Transverse colon (tissue), 4 donors: ENCODE measurements at regions not wholly inside any gene's neighbourhood (a gene's known extent, or its start where the extent isn't known, plus 50 kb on each side); places are given as distances from the start of the nearest gene placed in this dataset.

ENCODE experiments used
- DNase-seq: peaks from one replicate; pipeline ENCODE4 v3.0.0-alpha.2; 2019
- H3K27ac ChIP-seq, 4 donors: fragments of 200-600 bp; sonication (generic); 2 replicates each; pipeline ENCODE4 v1.5.1; 2016 to 2018; ENCODE audit warnings: inconsistent platforms in 4 of 4
- H3K27me3 ChIP-seq: fragments of 200-600 bp; sonication (generic); 2 replicates; pipeline ENCODE4 v1.5.1; 2017; ENCODE audit warnings: inconsistent platforms
- H3K36me3 ChIP-seq, 4 donors: fragments of 200-600 bp; sonication (generic); 2 replicates each; pipeline ENCODE4 v1.5.1; 2017 to 2019; ENCODE audit warnings: inconsistent platforms in 4 of 4
- H3K4me1 ChIP-seq, 4 donors: fragments of 200-600 bp; sonication (generic); 2 replicates each; pipeline ENCODE4 v1.5.1; 2017 to 2020; ENCODE audit warnings: inconsistent platforms in 4 of 4
- H3K4me3 ChIP-seq, 4 donors: fragments of 200-600 bp; sonication (generic); 1 replicate in 1 of 4; 2 replicates in 3 of 4; pipeline versions ENCODE4 v1.5.1 to v1.6.1; 2017 to 2019; ENCODE audit warnings: inconsistent platforms in 4 of 4
- H3K9me3 ChIP-seq, 2 donors: fragments of 200-600 bp; sonication (generic); 2 replicates each; pipeline ENCODE4 v1.5.1; 2017 to 2019; ENCODE audit warnings: inconsistent platforms in 2 of 2
- EP300 ChIP-seq: sonication (generic); formaldehyde crosslinking; IDR thresholded peaks from one replicate; pipeline ENCODE4 v1.6.1; 2017; ENCODE audit warnings: antibody characterized with exemption, low read depth
- POLR2A ChIP-seq: fragments of 450-650 bp; IDR thresholded peaks from one replicate; pipeline ENCODE4 v1.6.1; 2016; ENCODE audit warnings: antibody characterized with exemption, mild to moderate bottlenecking, moderate library complexity
- POLR2AphosphoS5 ChIP-seq, 3 donors: sonication (generic); formaldehyde crosslinking; IDR thresholded peaks; one replicate each; pipeline ENCODE4 v1.6.1; 2016; ENCODE audit warnings: antibody characterized with exemption in 3 of 3
- WGBS, 2 donors: methylation state at CpG; one replicate each; pipeline ENCODE4 v1.1.5; 2018; ENCODE audit warnings: low coverage in 1 of 2; 5-methylcytosine and 5-hydroxymethylcytosine counted together
- in situ Hi-C, 4 donors: fragments of 200-750 bp; cut with MboI; loops; one replicate each; pipeline versions ENCODE4 v1.15.0 to v1.15.1; 2017; ENCODE audit warnings: low sequenced_read_pairs in 3 of 4, low pct_ligation_motif_present in 1 of 4, low pct_unique_long_range_greater_than_20kb in 1 of 4
- intact Hi-C: fragments of 100-400 bp; cut with DNase I; formaldehyde crosslinking; loops from one replicate; pipeline ENCODE4 v1.15.1; 2023; ENCODE audit warnings: low total_unique reads
- TF ChIP-seq, protein P1 (sequence below), 5 experiments: fragments of 200-600 bp in 3 of 5; fragments of 450-650 bp in 2 of 5; sonication (generic) in 3 of 5; IDR thresholded peaks; 1 replicate in 2 of 5; 2 replicates in 3 of 5; pipeline ENCODE4 v1.5.1; 2016 to 2017; ENCODE audit warnings: antibody characterized with exemption in 5 of 5, inconsistent platforms in 3 of 5, mild to moderate bottlenecking in 2 of 5, moderate library complexity in 1 of 5

DNA sequence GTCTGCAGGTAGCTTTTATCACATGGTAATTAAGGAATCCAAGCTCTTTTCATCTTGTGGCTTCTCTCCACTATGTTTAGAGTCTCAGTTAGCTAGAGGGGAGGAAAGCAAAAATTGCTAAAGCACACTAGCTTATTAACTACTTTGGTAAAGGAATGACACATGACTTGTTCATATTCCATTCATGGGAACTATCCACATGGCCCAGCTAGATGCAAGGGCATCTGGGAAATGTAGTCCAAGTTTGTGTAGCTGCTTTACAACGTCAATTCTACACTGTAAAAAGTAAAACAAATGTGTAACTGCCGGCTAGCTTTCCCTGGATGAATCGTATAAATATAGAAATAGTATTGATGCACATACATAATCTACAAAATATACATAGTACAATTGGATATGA, 244.5 kb upstream of the LRFN5 start:
- 33 to 64% methylated on average over 3 of the region's 3 CpGs for WGBS, 2 donors
- in situ Hi-C loops: no loop called here
- H3K4me3 ChIP-seq: no peak overlapping the region
- H3K4me1 ChIP-seq: no peaks in the 10 kb centered on the region
- DNase-seq: no peak
- peaks cover 0 to 4% of the 10 kb centered on the region in 2 donors for H3K9me3 ChIP-seq
- no peak for TF ChIP-seq POLR2A
- no peak for TF ChIP-seq POLR2AphosphoS5 (IDR thresholded peaks at IDR 0.05)
- intact Hi-C loops: no loop called here
- H3K36me3 ChIP-seq: no peaks in the 10 kb centered on the region
- H3K27me3 ChIP-seq: no peaks in the 10 kb centered on the region
- H3K27ac ChIP-seq: no peak overlapping the region

DNA sequence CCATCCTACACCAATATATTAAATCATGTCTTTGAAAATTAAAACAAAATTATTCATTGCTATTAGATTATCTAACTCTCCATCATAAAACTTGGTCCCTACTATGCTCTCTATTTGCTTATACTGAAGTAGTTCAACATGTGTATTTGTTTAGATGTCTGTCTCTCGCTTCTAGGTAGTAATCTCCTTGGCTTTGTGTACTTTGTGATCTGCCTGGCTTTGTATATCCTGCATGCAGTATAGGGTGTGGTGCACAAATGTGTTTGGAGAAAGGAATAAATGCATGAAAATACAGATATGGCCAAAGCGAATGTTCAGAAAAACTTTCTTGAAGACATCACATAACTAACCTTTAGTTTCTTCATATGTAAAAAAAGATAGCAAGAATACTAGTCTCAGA, 246.6 kb upstream of the LRFN5 start:
- in situ Hi-C loops (no loop called here), intact Hi-C loops (no loop called here)
- no peak for DNase-seq
- WGBS, 2 donors: 50 to 78% methylated on average over 2 of the region's 2 CpGs
- H3K27me3 ChIP-seq: no peaks in the 10 kb centered on the region
- H3K4me1 ChIP-seq: no peaks in the 10 kb centered on the region
- TF ChIP-seq POLR2A (no peak), EP300 (no peak), POLR2AphosphoS5 (IDR thresholded peaks at IDR 0.05) (no peak)
- TF ChIP-seq, protein P1, sequence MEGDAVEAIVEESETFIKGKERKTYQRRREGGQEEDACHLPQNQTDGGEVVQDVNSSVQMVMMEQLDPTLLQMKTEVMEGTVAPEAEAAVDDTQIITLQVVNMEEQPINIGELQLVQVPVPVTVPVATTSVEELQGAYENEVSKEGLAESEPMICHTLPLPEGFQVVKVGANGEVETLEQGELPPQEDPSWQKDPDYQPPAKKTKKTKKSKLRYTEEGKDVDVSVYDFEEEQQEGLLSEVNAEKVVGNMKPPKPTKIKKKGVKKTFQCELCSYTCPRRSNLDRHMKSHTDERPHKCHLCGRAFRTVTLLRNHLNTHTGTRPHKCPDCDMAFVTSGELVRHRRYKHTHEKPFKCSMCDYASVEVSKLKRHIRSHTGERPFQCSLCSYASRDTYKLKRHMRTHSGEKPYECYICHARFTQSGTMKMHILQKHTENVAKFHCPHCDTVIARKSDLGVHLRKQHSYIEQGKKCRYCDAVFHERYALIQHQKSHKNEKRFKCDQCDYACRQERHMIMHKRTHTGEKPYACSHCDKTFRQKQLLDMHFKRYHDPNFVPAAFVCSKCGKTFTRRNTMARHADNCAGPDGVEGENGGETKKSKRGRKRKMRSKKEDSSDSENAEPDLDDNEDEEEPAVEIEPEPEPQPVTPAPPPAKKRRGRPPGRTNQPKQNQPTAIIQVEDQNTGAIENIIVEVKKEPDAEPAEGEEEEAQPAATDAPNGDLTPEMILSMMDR (IDR thresholded peaks at IDR 0.05): no peak
- no peaks in the 10 kb centered on the region for H3K36me3 ChIP-seq
- peaks cover 0 to 4% of the 10 kb centered on the region in 2 donors for H3K9me3 ChIP-seq
- no peak overlapping the region for H3K27ac ChIP-seq
- no peak overlapping the region for H3K4me3 ChIP-seq

DNA sequence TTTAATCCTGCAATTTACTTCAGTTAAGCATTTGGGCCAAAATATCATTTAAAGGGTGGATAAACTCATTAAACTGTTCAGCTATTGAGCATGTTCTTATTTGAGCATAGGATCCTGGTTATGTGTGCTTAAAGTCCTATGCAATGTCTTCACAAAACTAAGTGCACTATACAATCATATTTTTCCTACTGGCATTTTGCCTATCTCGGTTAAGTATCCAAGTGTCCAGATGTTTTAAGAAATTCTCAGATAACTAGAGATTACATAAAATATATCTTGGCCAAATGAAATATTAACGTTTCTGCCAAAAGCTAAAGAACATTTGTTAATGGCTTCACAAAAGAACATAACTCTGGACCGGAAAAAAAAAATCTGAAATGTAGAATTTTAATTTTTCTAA, 250.8 kb upstream of the LRFN5 start:
- intact Hi-C loops: no loop called here
- Histone ChIP-seq H3K4me3 (no peak overlapping the region), H3K4me1 (no peaks in the 10 kb centered on the region), H3K27ac (no peak overlapping the region), H3K36me3 (no peaks in the 10 kb centered on the region), H3K9me3 (no peaks in the 10 kb centered on the region), H3K27me3 (no peaks in the 10 kb centered on the region)
- 54 to 65% methylated on average over 3 of the region's 3 CpGs for WGBS, 2 donors
- DNase-seq: no peak
- in situ Hi-C loops: no loop called here
- no peak for TF ChIP-seq POLR2A

DNA sequence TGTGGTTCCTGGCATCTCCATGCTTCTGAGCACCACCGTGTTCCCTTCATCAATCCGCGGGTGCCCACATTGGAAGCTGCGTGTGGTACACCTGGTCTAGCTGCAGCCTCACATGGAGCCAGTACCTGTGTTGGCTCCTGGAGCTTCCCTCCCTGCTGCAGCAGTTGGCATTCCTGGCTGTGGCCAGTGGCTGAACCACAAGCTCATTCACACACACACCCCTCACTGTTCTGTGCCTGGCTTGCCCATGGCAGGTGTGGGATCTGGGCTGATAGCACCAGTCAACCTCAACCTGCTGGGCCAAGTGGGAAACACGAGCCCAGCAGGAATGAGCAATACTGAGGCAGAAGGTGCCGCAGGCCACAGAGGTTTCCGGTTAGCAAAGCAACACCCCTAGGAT, 256.2 kb upstream of the LRFN5 start:
- H3K27ac ChIP-seq: no peak overlapping the region
- no peaks in the 10 kb centered on the region for H3K36me3 ChIP-seq
- TF ChIP-seq, protein P1 (IDR thresholded peaks at IDR 0.05): no peak
- TF ChIP-seq EP300: no peak
- no peak for TF ChIP-seq POLR2AphosphoS5 (IDR thresholded peaks at IDR 0.05)
- TF ChIP-seq POLR2A: no peak
- no peak for DNase-seq
- no peaks in the 10 kb centered on the region for H3K9me3 ChIP-seq
- in situ Hi-C loops: no loop called here
- H3K4me3 ChIP-seq: no peak overlapping the region
- intact Hi-C loops: no loop called here
- no peaks in the 10 kb centered on the region for H3K4me1 ChIP-seq
- 83% methylated on average over 7 of the region's 7 CpGs; no CpG with 5 or more reads in 1 of the 2 donors for WGBS, 2 donors
- no peaks in the 10 kb centered on the region for H3K27me3 ChIP-seq

DNA sequence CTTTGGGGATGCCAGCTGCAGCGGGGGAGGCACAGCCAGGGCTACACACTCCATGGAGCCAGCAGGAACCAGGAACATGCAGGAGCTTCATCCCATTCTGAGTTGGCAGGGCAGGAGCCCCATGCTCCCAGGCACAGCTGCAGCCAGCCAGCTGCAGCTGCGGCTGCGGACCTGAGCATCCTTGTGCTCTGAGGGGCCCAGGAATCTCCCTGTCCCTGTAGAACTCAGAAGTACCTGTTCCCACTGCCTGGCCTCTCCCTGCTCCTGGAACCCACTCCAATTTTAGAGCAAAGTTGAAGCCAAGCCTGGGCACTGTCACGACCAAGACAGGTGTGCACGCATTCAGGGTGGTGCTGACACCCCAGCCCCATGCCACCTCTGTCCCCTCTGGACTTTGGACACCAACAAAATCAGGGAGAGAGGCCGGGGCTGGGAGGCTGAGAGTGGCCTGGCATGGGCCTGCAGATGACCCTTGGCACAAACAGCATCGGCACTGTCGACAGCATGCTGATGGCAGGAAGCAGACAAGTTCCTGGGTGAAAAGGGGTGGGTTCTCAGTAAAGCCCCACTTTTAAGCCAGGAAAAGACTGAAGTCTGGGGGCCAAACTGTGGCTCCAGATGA, 257.3 kb upstream of the LRFN5 start:
- H3K36me3 ChIP-seq: no peaks in the 10 kb centered on the region
- 81% methylated on average over 8 of the region's 8 CpGs; no CpG with 5 or more reads in 1 of the 2 donors for WGBS, 2 donors
- intact Hi-C loops: no loop called here
- H3K9me3 ChIP-seq: no peaks in the 10 kb centered on the region
- TF ChIP-seq, protein P1 (IDR thresholded peaks at IDR 0.05): no peak
- TF ChIP-seq POLR2AphosphoS5 (IDR thresholded peaks at IDR 0.05) (no peak), EP300 (no peak), POLR2A (no peak)
- in situ Hi-C loops: no loop called here
- H3K4me1 ChIP-seq: no peaks in the 10 kb centered on the region
- DNase-seq: no peak
- H3K4me3 ChIP-seq: no peak overlapping the region
- no peak overlapping the region for H3K27ac ChIP-seq
- H3K27me3 ChIP-seq: no peaks in the 10 kb centered on the region
